Activated T-cell treated with anti-CD3 and anti-CD28 coated beads for 48 hours (primary cell): ENCODE measurements at regions not wholly inside any gene's neighbourhood (a gene's known extent, or its start where the extent isn't known, plus 50 kb on each side); places are given as distances from the start of the nearest gene placed in this dataset.
"Not testable (repeated sequence)": the region's sequence is repeated elsewhere in the genome, so short reads cannot be mapped to it uniquely, and the experiment has no call there.

Experiments
- DNase-seq: peaks from one replicate; pipeline ENCODE4 v3.0.0-alpha.2; 2020; ENCODE audit warnings: low read depth

GRCh38 chr9:115305543-115305942 is 187.6 kb upstream of the TNC start:
- no peak for DNase-seq

- no peak for DNase-seq
Observed at GRCh38 chr9:115306865-115307264, 188.9 kb upstream of the TNC start.

- DNase-seq = no peak
Observed at GRCh38 chr9:115313545-115313944, 195.6 kb upstream of the TNC start.

- DNase-seq = no peak
Observed at GRCh38 chr9:115326461-115326860, 208.5 kb upstream of the TNC start.

GRCh38 chr9:115327436-115328122 is 209.6 kb upstream of the TNC start:
- DNase-seq = no peak

GRCh38 chr9:115328228-115328627 is 210.3 kb upstream of the TNC start:
- DNase-seq = no peak

GRCh38 chr9:115328677-115329076 is 210.7 kb upstream of the TNC start:
- no peak for DNase-seq

- DNase-seq = no peak
Observed at GRCh38 chr9:115333277-115334070, 215.5 kb upstream of the TNC start.

GRCh38 chr9:115335439-115335838 is 217.5 kb upstream of the TNC start:
- DNase-seq = no peak

- DNase-seq = no peak
Observed at GRCh38 chr9:115340314-115340713, 222.4 kb upstream of the TNC start.

GRCh38 chr9:115341426-115341825 is 223.5 kb upstream of the TNC start:
- DNase-seq = no peak

GRCh38 chr9:115347776-115348175 is 229.8 kb upstream of the TNC start:
- DNase-seq = not testable (repeated sequence)

- not testable (repeated sequence) for DNase-seq
Observed at GRCh38 chr9:115348936-115349335, 231.0 kb upstream of the TNC start.

- DNase-seq = no peak
Observed at GRCh38 chr9:115349542-115349941, 231.6 kb upstream of the TNC start.

- DNase-seq = no peak
Observed at GRCh38 chr9:115350548-115350947, 232.6 kb upstream of the TNC start.

- no peak for DNase-seq
Observed at GRCh38 chr9:115353681-115354080, 235.7 kb upstream of the TNC start.

- DNase-seq = no peak
Observed at GRCh38 chr9:115357821-115358220, 239.9 kb upstream of the TNC start.

GRCh38 chr9:115359017-115359780 is 241.2 kb upstream of the TNC start:
- DNase-seq = no peak

- DNase-seq = no peak
Observed at GRCh38 chr9:115360122-115360521, 242.2 kb upstream of the TNC start.

GRCh38 chr9:115362101-115362500 is 244.1 kb upstream of the TNC start:
- no peak for DNase-seq

GRCh38 chr9:115362640-115363039 is 244.7 kb upstream of the TNC start:
- DNase-seq = no peak

- DNase-seq = no peak
Observed at GRCh38 chr9:115364991-115365390, 247.0 kb upstream of the TNC start.

- no peak for DNase-seq
Observed at GRCh38 chr9:115367321-115367720, 249.4 kb upstream of the TNC start.
